ENCODE measurements at regions not wholly inside any gene's neighbourhood (a gene's known extent, or its start where the extent isn't known, plus 50 kb on each side); places are given as distances from the start of the nearest gene placed in this dataset.

DNA sequence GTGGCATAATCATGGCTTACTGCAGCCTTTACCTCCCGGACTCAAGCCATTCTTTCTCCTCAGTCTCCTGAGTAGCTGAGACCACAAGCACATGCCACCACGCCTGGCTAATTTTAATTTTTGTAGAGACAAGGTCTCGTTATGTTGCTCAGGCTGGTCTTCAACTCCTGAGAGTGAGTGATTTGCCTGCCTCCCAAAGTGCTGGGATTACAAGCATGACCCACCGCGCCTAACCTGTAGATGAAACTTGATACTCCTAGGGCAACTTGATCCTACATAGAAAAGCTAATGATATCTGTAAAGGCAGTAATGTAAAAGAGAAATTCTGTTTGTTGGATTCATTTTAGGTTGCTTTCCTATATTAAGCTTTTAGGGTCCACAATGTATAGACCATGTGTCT is 391.9 kb upstream of the THRB start:
- H2AFZ ChIP-seq (ENCODE audit: low read length): no peak overlapping the region
- DNase-seq (ENCODE audit: low read depth in 1 of 2, low spot score in 2 of 2): no peak
- CTCF ChIA-PET (ENCODE audit: partially characterized antibody): interaction anchor here (0.6 to 1.0 kb wide), 4 partner anchors 29 to 554 kb away, joined by 3 to 4 read pairs (median 4); no protein-coding TSS in a partner anchor
- no peak for TF ChIP-seq KDM5A (IDR thresholded peaks at IDR 0.05; ENCODE audit: low read length)
- no peak for TF ChIP-seq KDM4A (IDR thresholded peaks at IDR 0.05; ENCODE audit: low read depth, low read length, severe bottlenecking)
- no peak for TF ChIP-seq CEBPB (IDR thresholded peaks at IDR 0.05; ENCODE audit: low read depth, low read length)
- no peak for TF ChIP-seq CBX8 (IDR thresholded peaks at IDR 0.05; ENCODE audit: borderline replicate concordance, low read depth, low read length)
- no peak for TF ChIP-seq GABPA (IDR thresholded peaks at IDR 0.05; ENCODE audit: borderline replicate concordance, insufficient read depth, low read length)
- TF ChIP-seq SRF (IDR thresholded peaks at IDR 0.05; ENCODE audit: low read depth, low read length): no peak
- no peak for TF ChIP-seq TBP (IDR thresholded peaks at IDR 0.05; ENCODE audit: low read depth, low read length)

More for the DNA sequence above, 391.9 kb upstream of the THRB start:
- Histone ChIP-seq H3K27me3 (replicated peaks in 1 of 4; ENCODE audit: control insufficient read depth in 3 of 4, extremely low read depth in 1 of 4, insufficient read depth in 3 of 4, low read length in 3 of 4) (no peaks in the 10 kb centered on the region), H3K14ac (ENCODE audit: insufficient read length) (no peak overlapping the region), H3K23ac (ENCODE audit: insufficient read length) (no peak overlapping the region), H3K36me3 (ENCODE audit: control insufficient read depth in 2 of 4, insufficient read depth in 4 of 4, low read length in 3 of 4) (no peaks in the 10 kb centered on the region), H2AK5ac (ENCODE audit: low read depth, low read length) (no peak overlapping the region), H3K23me2 (ENCODE audit: low read depth, low read length) (no peaks in the 10 kb centered on the region), H3K27ac (ENCODE audit: low read depth, low read length) (no peak overlapping the region), H2BK5ac (ENCODE audit: low read depth, low read length) (no peak overlapping the region), H3K4me3 (ENCODE audit: extremely low read depth in 1 of 4, insufficient read depth in 2 of 4, low read depth in 3 of 4, low read length in 4 of 4) (no peak overlapping the region), H3K9ac (replicated peaks in 1 of 4; ENCODE audit: extremely low read depth in 1 of 4, low read depth in 3 of 4, low read length in 3 of 4) (no peak overlapping the region), H2BK12ac (ENCODE audit: low read depth, low read length) (no peak overlapping the region), H3K9me3 (ENCODE audit: insufficient read depth in 2 of 2, low read depth in 1 of 2, low read length in 1 of 2) (no peaks in the 10 kb centered on the region), H3K79me1 (ENCODE audit: low read depth, low read length) (no peaks in the 10 kb centered on the region), H4K91ac (replicated peaks; ENCODE audit: insufficient read length, low read length) (no peak overlapping the region), H2BK20ac (ENCODE audit: low read length) (no peak overlapping the region), H4K20me1 (replicated peaks in 1 of 2; ENCODE audit: control insufficient read depth in 1 of 2, insufficient read depth in 2 of 2, low read length in 2 of 2) (no peaks in the 10 kb centered on the region), H3K56ac (replicated peaks; ENCODE audit: insufficient read length, low read depth, low read length) (no peak overlapping the region), H3K18ac (ENCODE audit: extremely low read depth, low read length) (no peak overlapping the region), H4K5ac (ENCODE audit: insufficient read length, low read depth, low read length) (no peak overlapping the region), H3K79me2 (ENCODE audit: control insufficient read depth in 1 of 2, insufficient read depth in 2 of 2, low read length in 2 of 2) (no peaks in the 10 kb centered on the region), H2BK15ac (ENCODE audit: low read length) (no peak overlapping the region), H2BK120ac (replicated peaks; ENCODE audit: low read depth, low read length) (no peak overlapping the region), H4K8ac (ENCODE audit: extremely low read depth, insufficient read depth, low read length) (no peak overlapping the region), H3K4ac (replicated peaks; ENCODE audit: insufficient read length, low read depth, low read length) (no peak overlapping the region), H3K4me2 (ENCODE audit: insufficient read depth in 1 of 2, low read depth in 2 of 2, low read length in 2 of 2) (no peak overlapping the region), H3K4me1 (replicated peaks in 1 of 4; ENCODE audit: control insufficient read depth in 3 of 4, insufficient read depth in 4 of 4, low read length in 3 of 4) (peaks cover 0 to 3% (median under 1%) of the 10 kb centered on the region in 4 experiments; a peak in 2 of 7 replicates)
- FAIRE-seq: no peak
- 83% methylated on average over 5 of the region's 5 CpGs; no CpG with 5 or more reads in 1 of the 2 experiments for WGBS, 2 experiments (ENCODE audit: extremely low coverage in 1 of 2, insufficient coverage in 1 of 2, insufficient read length in 1 of 2, insufficient replicate concordance in 2 of 2, low coverage in 1 of 2, low lambda C conversion rate in 2 of 2, missing lambda C conversion rate in 1 of 2)
- POLR2A ChIA-PET (ENCODE audit: partially characterized antibody): no interaction called here

Data from H1 (cell line).